ENCODE measurements at regions not wholly inside any gene's neighbourhood (a gene's known extent, or its start where the extent isn't known, plus 50 kb on each side); places are given as distances from the start of the nearest gene placed in this dataset.
"Not testable (repeated sequence)": the region's sequence is repeated elsewhere in the genome, so short reads cannot be mapped to it uniquely, and the experiment has no call there.

DNA sequence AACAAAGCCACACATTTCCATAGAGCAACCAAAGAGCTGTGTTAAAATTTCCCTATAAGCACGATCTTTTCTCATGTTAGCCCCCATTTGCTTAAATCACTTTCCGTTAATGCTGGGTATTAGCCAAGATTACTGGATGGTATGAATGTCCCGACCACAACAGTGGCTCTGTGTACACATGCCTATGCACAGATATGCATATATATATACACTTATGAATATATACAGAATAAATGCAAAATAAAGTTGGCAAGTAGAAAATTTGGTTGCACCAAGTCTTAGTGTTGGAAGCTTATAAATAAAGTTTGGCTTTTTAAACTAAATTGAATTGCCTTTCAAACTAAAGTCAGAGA, 265.9 kb upstream of the ETAA1 start:
- TF ChIP-seq, protein P1, sequence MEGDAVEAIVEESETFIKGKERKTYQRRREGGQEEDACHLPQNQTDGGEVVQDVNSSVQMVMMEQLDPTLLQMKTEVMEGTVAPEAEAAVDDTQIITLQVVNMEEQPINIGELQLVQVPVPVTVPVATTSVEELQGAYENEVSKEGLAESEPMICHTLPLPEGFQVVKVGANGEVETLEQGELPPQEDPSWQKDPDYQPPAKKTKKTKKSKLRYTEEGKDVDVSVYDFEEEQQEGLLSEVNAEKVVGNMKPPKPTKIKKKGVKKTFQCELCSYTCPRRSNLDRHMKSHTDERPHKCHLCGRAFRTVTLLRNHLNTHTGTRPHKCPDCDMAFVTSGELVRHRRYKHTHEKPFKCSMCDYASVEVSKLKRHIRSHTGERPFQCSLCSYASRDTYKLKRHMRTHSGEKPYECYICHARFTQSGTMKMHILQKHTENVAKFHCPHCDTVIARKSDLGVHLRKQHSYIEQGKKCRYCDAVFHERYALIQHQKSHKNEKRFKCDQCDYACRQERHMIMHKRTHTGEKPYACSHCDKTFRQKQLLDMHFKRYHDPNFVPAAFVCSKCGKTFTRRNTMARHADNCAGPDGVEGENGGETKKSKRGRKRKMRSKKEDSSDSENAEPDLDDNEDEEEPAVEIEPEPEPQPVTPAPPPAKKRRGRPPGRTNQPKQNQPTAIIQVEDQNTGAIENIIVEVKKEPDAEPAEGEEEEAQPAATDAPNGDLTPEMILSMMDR (IDR thresholded peaks at IDR 0.05) = no peak
- H3K4me1 Mint-ChIP-seq (ENCODE audit: unreplicated experiment) = peaks cover 2% of the 10 kb centered on the region
- no peaks in the 10 kb centered on the region for H3K36me3 Mint-ChIP-seq (ENCODE audit: unreplicated experiment)
- H3K4me3 Mint-ChIP-seq (ENCODE audit: unreplicated experiment) = no peak overlapping the region
- H3K9me3 Mint-ChIP-seq (ENCODE audit: unreplicated experiment) = peaks cover 3% of the 10 kb centered on the region
- peaks cover 10% of the 10 kb centered on the region for H3K27me3 Mint-ChIP-seq (ENCODE audit: unreplicated experiment)
- DNase-seq (ENCODE audit: extremely low spot score, unreplicated experiment) = no peak
- H3K27ac Mint-ChIP-seq (ENCODE audit: unreplicated experiment) = no peak overlapping the region

DNA sequence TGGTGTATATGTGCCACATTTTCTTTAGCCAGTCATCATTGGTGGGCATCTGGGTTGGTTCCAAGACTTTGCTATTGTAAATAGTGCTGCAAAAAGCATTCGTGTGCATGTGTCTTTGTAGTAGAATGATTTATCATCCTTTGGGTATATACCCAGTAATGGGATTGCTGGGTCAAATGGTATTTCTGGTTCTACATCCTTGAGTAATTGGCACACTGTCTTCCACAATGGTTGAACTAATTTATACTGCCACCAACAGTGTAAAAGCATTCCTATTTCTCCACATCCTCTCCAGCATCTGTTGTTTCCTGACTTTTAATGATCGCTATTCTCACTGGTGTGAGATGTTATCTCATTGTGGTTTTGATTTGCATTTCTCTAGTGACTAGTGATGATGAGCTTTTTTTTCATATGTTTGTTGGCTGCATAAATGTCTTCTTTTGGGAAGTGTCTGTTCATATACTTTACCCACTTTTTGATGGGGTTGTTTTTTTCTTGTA, 264.6 kb upstream of the ETAA1 start:
- H3K4me3 Mint-ChIP-seq (ENCODE audit: unreplicated experiment); DNase-seq (ENCODE audit: extremely low spot score, unreplicated experiment); H3K36me3 Mint-ChIP-seq (ENCODE audit: unreplicated experiment); H3K9me3 Mint-ChIP-seq (ENCODE audit: unreplicated experiment); H3K4me1 Mint-ChIP-seq (ENCODE audit: unreplicated experiment); H3K27ac Mint-ChIP-seq (ENCODE audit: unreplicated experiment): not testable (repeated sequence)
- H3K27me3 Mint-ChIP-seq (ENCODE audit: unreplicated experiment) = peaks cover 13% of the 10 kb centered on the region

DNA sequence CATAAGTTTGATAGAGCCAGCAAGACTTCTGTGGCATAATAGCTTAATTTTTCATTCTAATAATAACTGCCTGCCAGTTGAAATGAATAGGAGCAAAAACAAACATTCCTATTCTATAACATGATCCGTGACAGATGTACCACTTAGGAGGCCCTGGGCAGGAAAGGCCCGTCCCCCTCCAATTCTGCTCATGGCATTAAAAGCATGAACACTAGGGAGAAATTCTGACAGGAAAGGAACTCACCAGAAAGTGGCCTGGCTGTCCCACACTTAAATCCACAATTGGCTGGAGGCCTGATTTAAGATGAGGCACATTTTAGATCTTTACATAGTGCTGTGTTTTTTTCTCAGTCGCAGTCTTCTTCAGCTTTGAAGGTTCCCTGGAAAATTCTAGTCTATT, 261.9 kb upstream of the ETAA1 start:
- Mint-ChIP-seq H3K4me3 (ENCODE audit: unreplicated experiment) (no peak overlapping the region), H3K27ac (ENCODE audit: unreplicated experiment) (no peak overlapping the region)

DNA sequence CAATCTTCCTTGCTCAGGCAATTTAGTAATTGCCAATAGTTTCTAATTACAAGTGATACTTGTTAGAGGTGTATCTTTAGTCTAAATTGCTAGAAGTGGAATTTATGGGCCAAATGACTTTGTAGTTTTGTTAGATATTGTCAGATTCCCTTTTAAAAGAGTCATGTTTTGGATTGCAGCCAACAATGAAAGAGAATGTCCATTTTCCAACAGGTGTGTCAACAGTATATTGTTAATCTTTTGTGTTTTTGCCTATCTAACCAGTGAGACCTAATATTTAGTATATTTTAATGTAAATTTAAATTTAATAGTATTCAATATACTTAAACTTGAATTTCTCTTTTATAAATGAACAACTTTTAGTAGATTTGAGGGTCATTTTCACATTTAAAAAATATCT, 259.4 kb upstream of the ETAA1 start:
- H3K27me3 Mint-ChIP-seq (ENCODE audit: unreplicated experiment) = peaks cover 28% of the 10 kb centered on the region
- TF ChIP-seq, protein P1 (IDR thresholded peaks at IDR 0.05) = no peak

More for the DNA sequence above, 261.9 kb upstream of the ETAA1 start:
- Mint-ChIP-seq H3K36me3 (ENCODE audit: unreplicated experiment) (no peaks in the 10 kb centered on the region), H3K27me3 (ENCODE audit: unreplicated experiment) (peaks cover 15% of the 10 kb centered on the region), H3K9me3 (ENCODE audit: unreplicated experiment) (peaks cover 3% of the 10 kb centered on the region), H3K4me1 (ENCODE audit: unreplicated experiment) (peaks cover 2% of the 10 kb centered on the region)
- no peak for DNase-seq (ENCODE audit: extremely low spot score, unreplicated experiment)
- TF ChIP-seq, protein P1 (IDR thresholded peaks at IDR 0.05) = no peak

DNA sequence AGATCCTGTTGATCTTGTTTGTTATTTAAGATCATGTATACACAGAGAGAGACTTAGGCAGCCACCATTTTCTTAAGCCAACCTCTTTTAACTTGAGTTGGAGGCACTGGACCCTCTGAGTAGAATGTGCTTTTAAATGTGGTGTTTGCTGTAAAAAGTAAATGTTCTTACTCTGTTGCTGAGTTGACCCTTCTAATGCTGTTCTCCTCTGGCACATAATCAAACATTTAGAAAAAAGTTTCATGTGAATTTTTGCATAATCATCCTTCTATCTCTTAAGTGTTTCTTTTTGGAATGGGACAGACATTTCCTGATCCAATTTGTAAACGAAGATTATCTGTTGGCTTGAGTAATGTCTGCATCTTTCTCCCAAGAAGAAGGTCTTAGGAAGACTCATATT, 255.1 kb upstream of the ETAA1 start:
- Mint-ChIP-seq H3K36me3 (ENCODE audit: unreplicated experiment) (no peaks in the 10 kb centered on the region), H3K9me3 (ENCODE audit: unreplicated experiment) (no peaks in the 10 kb centered on the region), H3K4me3 (ENCODE audit: unreplicated experiment) (no peak overlapping the region), H3K27ac (ENCODE audit: unreplicated experiment) (no peak overlapping the region), H3K4me1 (ENCODE audit: unreplicated experiment) (no peaks in the 10 kb centered on the region), H3K27me3 (ENCODE audit: unreplicated experiment) (peaks cover 41% of the 10 kb centered on the region)
- TF ChIP-seq, protein P1 (IDR thresholded peaks at IDR 0.05) = no peak
- DNase-seq (ENCODE audit: extremely low spot score, unreplicated experiment) = no peak

More for the DNA sequence above, 259.4 kb upstream of the ETAA1 start:
- H3K9me3 Mint-ChIP-seq (ENCODE audit: unreplicated experiment) = peaks cover 3% of the 10 kb centered on the region
- H3K4me3 Mint-ChIP-seq (ENCODE audit: unreplicated experiment) = no peak overlapping the region
- H3K27ac Mint-ChIP-seq (ENCODE audit: unreplicated experiment) = no peak overlapping the region
- H3K4me1 Mint-ChIP-seq (ENCODE audit: unreplicated experiment) = peaks cover 2% of the 10 kb centered on the region
- no peaks in the 10 kb centered on the region for H3K36me3 Mint-ChIP-seq (ENCODE audit: unreplicated experiment)
- DNase-seq (ENCODE audit: extremely low spot score, unreplicated experiment) = no peak

DNA sequence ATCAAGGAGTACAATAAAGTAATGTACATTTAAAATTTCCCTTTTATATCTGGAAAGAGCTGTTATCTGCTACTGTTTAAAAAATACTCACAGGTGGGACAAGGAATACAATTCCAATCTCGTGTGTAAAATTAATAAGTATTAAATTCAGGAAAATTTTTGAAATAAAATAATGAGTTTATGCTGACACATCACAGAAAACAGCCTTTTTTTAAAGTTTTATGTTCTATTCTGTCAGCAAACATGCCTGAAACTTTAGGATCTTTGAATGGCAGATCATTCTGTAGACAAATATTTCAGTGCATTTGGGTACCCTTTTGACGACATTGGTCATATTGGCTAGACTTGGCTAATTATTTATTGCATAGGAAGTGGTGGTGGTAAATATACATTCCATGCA, 254.4 kb upstream of the ETAA1 start:
- Mint-ChIP-seq H3K27ac (ENCODE audit: unreplicated experiment) (no peak overlapping the region), H3K36me3 (ENCODE audit: unreplicated experiment) (no peaks in the 10 kb centered on the region), H3K9me3 (ENCODE audit: unreplicated experiment) (no peaks in the 10 kb centered on the region), H3K27me3 (ENCODE audit: unreplicated experiment) (peaks cover 37% of the 10 kb centered on the region), H3K4me1 (ENCODE audit: unreplicated experiment) (no peaks in the 10 kb centered on the region), H3K4me3 (ENCODE audit: unreplicated experiment) (no peak overlapping the region)
- TF ChIP-seq, protein P1 (IDR thresholded peaks at IDR 0.05) = no peak
- DNase-seq (ENCODE audit: extremely low spot score, unreplicated experiment) = no peak
